CD4-positive, alpha-beta T cell treated with Interferon gamma for 1 hour (primary cell): ENCODE measurements at regions not wholly inside any gene's neighbourhood (a gene's known extent, or its start where the extent isn't known, plus 50 kb on each side); places are given as distances from the start of the nearest gene placed in this dataset.

Experiments used
- DNase-seq: peaks from one replicate; pipeline ENCODE4 v3.0.0-alpha.2; 2020

- no peak for DNase-seq
Measured at GRCh38 chr18:55034742-55035141, 75.5 kb upstream of the CCDC68 start.

DNA sequence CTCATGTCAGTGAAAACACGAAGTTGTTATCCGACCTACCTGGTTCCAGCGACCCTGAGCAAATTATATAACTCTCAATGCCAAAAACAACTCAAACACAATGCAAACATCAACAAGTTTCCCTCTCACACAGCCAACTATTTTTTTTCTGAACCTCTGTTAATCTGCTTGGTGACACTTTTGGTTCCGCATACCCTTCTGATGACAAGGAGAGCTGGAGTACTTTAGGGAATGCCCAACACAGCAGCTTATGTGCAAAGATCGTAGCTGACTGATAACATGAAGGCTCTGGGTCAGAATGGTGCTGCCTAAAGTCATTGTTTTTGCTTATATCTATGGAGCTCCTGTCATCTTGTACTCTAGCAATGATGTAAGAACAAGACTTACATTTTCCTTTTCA, 72.7 kb upstream of the CCDC68 start:
- no peak for DNase-seq

DNA sequence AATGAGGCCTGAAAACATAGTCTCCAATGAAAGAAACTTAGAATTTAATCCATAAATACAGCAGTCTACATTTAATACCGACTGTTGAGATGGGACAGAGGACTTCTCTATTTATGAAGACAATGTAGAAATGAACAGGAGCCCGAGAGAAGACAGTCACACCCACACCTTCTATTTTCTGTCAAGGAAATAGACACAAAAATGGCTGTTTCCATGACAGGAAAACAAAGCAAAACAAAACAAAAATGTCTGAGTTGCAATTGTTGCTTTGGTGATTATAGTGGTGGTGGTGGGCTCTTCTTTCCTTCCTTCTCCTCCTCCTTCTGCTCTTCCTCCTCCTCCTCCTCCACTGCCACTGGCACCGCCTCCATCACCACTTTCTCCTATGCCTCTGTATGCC, 72.3 kb upstream of the CCDC68 start:
- no peak for DNase-seq

GRCh38 chr18:55031164-55031563, 71.9 kb upstream of the CCDC68 start:
- no peak for DNase-seq

DNA sequence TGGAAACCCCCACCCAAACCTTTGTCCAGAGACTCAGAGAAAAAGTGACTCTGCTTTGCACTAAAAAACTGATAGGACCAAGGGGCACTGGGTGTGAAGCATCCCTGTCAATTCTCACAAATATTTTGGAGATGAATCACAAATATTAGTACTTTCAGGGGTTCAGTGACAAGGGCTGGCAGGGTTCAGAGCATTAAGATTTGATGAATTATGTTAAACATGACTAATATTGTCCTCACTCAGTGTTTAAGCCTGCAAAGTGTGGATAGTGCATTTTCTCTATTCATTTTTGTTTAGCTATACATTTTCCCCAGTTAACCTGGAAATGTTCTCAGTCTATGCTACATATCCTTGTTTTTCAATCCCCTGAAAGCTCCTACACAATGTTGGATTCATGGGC, 65.3 kb upstream of the CCDC68 start:
- no peak for DNase-seq

DNA sequence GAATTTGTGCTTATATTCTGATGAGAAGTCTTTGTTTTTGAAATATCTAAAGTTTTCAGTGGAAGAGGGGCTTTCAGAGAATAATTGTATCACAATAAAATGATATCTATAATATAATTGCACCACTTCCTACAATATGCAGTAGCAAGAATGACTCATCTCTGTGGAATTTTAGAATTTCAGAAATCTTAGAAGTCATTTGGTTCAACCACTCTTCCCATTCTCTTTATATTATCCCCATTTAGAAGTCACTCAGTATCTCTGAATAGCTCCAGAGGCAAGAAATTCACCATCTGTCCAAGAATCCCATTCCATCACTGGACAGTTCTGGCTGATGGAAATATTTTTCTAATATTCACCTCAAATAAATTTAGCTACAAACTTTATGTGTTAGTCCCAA, 59.3 kb upstream of the CCDC68 start:
- DNase-seq = no peak

GRCh38 chr18:55014095-55014494, 54.8 kb upstream of the CCDC68 start:
- DNase-seq = no peak

GRCh38 chr18:55013685-55014084, 54.4 kb upstream of the CCDC68 start:
- no peak for DNase-seq

GRCh38 chr18:55013086-55013485, 53.8 kb upstream of the CCDC68 start:
- no peak for DNase-seq

DNA sequence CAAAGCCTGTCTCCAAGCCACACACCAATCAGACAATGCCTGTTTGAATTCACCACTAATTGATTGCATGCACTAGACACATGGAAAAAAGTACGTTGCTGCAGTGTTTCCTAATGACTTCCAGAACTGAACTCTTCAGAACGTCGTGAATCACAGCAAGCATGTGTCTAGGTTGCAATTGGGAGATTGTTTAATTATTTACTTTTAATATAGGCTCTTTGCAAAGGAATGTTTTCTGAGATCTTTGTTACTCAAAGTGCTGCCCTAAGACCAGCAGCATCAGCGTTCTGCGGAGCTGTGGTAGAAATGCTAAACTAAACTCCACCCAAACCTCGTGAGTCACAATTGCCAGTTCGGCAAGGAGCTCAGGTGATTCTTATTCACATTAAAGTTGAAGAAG, 52.7 kb upstream of the CCDC68 start:
- no peak for DNase-seq
